PFSK-1 (cell line): ENCODE measurements at regions not wholly inside any gene's neighbourhood (a gene's known extent, or its start where the extent isn't known, plus 50 kb on each side); places are given as distances from the start of the nearest gene placed in this dataset.

Experiments
- FOXP2 ChIP-seq: optimal IDR thresholded peaks from 2 replicates; pipeline ENCODE3; 2011; ENCODE audit warnings: borderline replicate concordance, control low read depth, inconsistent platforms; ENCODE audit not compliant: insufficient read depth; ENCODE audit errors: extremely low read length, extremely low read depth
- POLR2AphosphoS5 ChIP-seq: IDR thresholded peaks from 2 replicates; pipeline ENCODE4 v1.6.1; 2012; ENCODE audit warnings: low read depth, mild to moderate bottlenecking, control low read depth, low read length, moderate library complexity
- SIN3A ChIP-seq: IDR thresholded peaks from 2 replicates; pipeline ENCODE4 v1.6.1; 2012; ENCODE audit warnings: mild to moderate bottlenecking, low read length, moderate library complexity, borderline replicate concordance; ENCODE audit not compliant: insufficient read depth
- TAF1 ChIP-seq: IDR thresholded peaks from 2 replicates; pipeline ENCODE4 v1.6.1; 2012; ENCODE audit warnings: low read length, control low read depth, borderline replicate concordance; ENCODE audit not compliant: insufficient read depth
- TF ChIP-seq, protein P1 (sequence below), 2 experiments: IDR thresholded peaks; 2 replicates each; pipeline versions ENCODE4 v1.6.1 to v1.8.0; 2011 to 2012; ENCODE audit warnings: low read depth in 2 of 2, low read length in 2 of 2, control low read depth in 1 of 2, inconsistent platforms in 1 of 2, mild to moderate bottlenecking in 1 of 2, moderate library complexity in 1 of 2; ENCODE audit not compliant: insufficient read depth in 1 of 2

- TF ChIP-seq, protein P1, sequence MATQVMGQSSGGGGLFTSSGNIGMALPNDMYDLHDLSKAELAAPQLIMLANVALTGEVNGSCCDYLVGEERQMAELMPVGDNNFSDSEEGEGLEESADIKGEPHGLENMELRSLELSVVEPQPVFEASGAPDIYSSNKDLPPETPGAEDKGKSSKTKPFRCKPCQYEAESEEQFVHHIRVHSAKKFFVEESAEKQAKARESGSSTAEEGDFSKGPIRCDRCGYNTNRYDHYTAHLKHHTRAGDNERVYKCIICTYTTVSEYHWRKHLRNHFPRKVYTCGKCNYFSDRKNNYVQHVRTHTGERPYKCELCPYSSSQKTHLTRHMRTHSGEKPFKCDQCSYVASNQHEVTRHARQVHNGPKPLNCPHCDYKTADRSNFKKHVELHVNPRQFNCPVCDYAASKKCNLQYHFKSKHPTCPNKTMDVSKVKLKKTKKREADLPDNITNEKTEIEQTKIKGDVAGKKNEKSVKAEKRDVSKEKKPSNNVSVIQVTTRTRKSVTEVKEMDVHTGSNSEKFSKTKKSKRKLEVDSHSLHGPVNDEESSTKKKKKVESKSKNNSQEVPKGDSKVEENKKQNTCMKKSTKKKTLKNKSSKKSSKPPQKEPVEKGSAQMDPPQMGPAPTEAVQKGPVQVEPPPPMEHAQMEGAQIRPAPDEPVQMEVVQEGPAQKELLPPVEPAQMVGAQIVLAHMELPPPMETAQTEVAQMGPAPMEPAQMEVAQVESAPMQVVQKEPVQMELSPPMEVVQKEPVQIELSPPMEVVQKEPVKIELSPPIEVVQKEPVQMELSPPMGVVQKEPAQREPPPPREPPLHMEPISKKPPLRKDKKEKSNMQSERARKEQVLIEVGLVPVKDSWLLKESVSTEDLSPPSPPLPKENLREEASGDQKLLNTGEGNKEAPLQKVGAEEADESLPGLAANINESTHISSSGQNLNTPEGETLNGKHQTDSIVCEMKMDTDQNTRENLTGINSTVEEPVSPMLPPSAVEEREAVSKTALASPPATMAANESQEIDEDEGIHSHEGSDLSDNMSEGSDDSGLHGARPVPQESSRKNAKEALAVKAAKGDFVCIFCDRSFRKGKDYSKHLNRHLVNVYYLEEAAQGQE (IDR thresholded peaks at IDR 0.05; ENCODE audit: insufficient read depth in 1 of 2, low read depth in 2 of 2, low read length in 2 of 2): no peak
- peak; percentile 70; the same call in 1 of the 2 replicates for TF ChIP-seq SIN3A
- no peak for TF ChIP-seq TAF1
These were observed 227.1 kb upstream of the NREP start for GRCh38 chr5:111984044-111984443.

DNA sequence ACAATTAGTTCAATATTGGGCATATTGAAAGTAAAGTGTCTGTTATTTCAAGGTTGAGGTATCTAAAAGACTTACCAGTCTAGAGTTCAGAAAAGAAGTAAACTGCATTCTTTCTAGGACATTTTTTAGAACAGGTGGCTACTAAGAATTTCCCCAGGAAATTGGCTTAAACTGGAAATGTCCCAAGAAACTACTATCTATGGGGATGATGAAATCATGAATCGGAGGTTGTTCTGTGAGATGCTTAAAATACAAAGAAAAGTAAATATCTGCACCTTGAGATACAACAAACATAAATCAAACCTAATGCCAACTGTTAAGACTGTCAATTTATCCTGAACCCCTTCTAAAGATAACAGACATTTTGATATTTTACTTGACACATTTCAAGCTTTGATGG, 226.5 kb upstream of the NREP start:
- no peak for TF ChIP-seq TAF1
- TF ChIP-seq, protein P1 (IDR thresholded peaks at IDR 0.05; ENCODE audit: insufficient read depth in 1 of 2, low read depth in 2 of 2, low read length in 2 of 2): no peak
- TF ChIP-seq FOXP2: no peak
- TF ChIP-seq POLR2AphosphoS5: no peak
- no peak for TF ChIP-seq SIN3A

- TF ChIP-seq TAF1 (no peak), SIN3A (no peak), POLR2AphosphoS5 (no peak), FOXP2 (no peak)
- TF ChIP-seq, protein P1 (IDR thresholded peaks at IDR 0.05; ENCODE audit: insufficient read depth in 1 of 2, low read depth in 2 of 2, low read length in 2 of 2): no peak
These were observed 220.4 kb upstream of the NREP start for GRCh38 chr5:111977436-111977829.

GRCh38 chr5:111976705-111977435, 219.9 kb upstream of the NREP start:
- TF ChIP-seq, protein P1 (IDR thresholded peaks at IDR 0.05; ENCODE audit: insufficient read depth in 1 of 2, low read depth in 2 of 2, low read length in 2 of 2): no peak
- TF ChIP-seq POLR2AphosphoS5 (no peak), SIN3A (no peak)

- no peak for TF ChIP-seq TAF1
- TF ChIP-seq POLR2AphosphoS5: no peak
- TF ChIP-seq, protein P1 (IDR thresholded peaks at IDR 0.05; ENCODE audit: insufficient read depth in 1 of 2, low read depth in 2 of 2, low read length in 2 of 2): no peak
- TF ChIP-seq FOXP2: no peak
These were observed 218.1 kb upstream of the NREP start for GRCh38 chr5:111975133-111975532.
